SW480 (cell line): ENCODE measurements at regions not wholly inside any gene's neighbourhood (a gene's known extent, or its start where the extent isn't known, plus 50 kb on each side); places are given as distances from the start of the nearest gene placed in this dataset.
A peak's percentile ranks its signal among the peaks of the same experiment; 100 is the strongest.
"Not testable (repeated sequence)": the region's sequence is repeated elsewhere in the genome, so short reads cannot be mapped to it uniquely, and the experiment has no call there.

ENCODE experiments used
- DNase-seq: peaks from one replicate; pipeline ENCODE4 v3.0.0-alpha.2; 2016; ENCODE audit warnings: low spot score

DNA sequence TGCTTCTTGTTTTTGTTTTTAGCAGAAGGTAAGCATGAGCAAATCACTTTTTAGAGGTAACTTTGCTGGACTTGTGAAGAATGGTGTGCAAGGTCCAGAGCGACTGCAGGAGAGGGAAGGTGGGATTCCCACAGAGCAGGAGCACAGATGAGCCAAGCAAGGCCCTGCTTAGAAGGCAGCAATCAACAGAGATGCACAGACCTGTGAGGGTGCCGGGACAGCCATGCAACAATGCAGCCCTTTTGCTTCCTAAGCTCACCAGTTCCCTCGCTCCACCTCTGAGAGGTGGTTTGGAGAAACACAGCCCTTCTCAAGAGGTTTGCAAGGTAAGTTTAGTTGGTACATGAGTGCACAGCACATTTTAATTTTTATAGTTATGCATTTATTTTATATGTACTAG is 85.1 kb upstream of the FBXO28 start:
- not testable (repeated sequence) for DNase-seq

DNA sequence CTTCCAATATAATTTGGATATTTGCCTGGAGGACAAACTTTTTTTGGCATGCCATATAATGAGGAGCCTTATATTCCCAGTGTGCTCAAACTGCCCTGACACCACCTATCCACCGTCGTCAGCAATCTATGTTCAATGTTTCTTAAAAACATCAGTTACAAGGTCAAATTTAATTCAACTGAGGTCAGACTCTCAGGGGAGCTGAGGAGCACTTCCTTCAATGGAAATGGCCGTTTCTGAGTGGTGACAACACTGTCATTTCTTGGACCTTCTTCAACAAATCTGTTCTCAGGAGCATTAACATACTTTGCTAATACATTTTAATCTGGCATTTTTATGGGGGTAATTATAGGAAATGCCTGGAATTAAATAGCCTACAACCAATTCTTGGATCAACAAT is 90.8 kb upstream of the FBXO28 start:
- not testable (repeated sequence) for DNase-seq

DNA sequence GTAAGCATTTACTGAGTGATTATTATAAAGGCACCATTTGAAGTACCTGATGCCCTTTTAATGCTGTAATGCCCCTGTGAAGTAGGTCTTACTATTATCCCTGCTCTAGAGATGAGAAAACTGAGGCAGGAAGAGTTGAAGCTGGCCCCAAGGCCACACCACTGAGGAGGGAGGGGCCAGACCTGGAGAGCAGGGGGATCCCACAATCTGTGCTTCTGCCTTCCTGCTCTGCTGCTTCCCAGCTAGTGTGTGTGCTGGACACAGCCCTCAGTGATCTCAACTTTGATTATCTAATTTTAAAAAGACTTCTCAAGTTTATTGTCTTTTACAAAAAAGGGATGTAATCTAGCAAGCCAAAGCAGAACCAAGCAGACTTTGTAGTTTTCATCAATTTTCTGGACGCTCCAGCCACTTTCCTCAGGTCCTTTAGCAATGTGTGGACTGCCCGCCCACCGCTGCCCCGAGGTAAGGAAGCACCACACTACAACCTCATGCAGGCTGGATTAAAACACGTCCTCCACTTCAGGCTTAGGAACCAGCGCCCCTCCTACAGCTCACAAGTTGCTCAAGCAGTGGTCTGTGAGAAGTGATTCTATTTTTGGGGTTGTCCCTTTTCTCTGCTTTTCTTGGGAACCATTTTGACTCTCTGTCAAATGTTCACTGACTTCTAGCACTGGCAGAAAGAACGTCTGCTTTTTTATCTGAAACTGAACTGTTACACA is 91.5 kb upstream of the FBXO28 start:
- DNase-seq = not testable (repeated sequence)

DNA sequence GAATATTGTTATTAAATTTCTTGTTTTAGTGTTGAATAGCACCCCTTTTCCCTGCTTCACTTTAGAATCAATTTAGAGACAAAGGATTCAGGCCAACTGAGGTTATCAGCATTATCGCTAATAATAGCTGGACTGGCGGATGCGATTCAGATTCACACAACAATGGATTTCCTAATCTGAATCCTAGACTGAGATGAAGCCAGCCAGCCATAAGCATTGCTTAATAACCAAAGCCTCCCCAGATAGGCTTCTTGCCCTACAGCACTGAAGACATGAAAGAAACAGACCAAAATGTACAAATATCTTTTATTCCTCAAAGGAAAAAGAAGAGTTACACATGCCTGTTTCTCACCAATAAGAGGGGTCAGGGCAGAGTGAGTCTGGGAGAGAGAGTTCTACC is 94.0 kb upstream of the FBXO28 start:
- not testable (repeated sequence) for DNase-seq

DNA sequence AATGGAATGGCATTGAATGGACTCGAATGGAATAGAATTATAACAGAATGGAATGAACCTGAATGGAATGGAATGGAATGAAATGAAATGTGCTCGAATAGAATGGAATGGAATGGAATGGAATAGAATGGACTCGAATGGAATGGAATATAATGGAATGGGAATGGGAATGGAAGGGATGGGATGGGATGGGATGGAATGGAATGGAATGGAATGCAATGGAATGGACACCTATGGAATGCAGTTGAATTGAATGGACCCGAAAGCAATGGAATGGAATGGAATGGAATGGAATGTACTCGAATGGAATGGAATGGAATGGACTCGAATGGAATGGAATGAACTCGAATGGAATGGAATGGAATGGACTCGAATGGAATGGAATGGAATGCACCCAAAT is 98.1 kb upstream of the FBXO28 start:
- DNase-seq = not testable (repeated sequence)

DNA sequence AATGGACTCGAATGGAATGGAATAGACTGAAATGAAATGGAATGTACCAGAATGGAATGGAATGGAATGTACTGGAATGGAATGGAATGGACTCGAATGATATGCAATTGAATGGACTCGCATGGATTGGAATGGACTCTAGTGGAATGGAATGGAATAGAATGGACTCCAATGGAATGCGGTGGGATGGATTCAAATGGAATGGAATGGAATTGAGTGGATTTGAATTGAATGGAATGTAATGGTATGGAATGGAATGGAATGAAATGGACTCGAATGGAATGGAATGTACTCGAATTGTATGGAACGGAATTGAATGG is 99.6 kb upstream of the FBXO28 start:
- DNase-seq = no peak

DNA sequence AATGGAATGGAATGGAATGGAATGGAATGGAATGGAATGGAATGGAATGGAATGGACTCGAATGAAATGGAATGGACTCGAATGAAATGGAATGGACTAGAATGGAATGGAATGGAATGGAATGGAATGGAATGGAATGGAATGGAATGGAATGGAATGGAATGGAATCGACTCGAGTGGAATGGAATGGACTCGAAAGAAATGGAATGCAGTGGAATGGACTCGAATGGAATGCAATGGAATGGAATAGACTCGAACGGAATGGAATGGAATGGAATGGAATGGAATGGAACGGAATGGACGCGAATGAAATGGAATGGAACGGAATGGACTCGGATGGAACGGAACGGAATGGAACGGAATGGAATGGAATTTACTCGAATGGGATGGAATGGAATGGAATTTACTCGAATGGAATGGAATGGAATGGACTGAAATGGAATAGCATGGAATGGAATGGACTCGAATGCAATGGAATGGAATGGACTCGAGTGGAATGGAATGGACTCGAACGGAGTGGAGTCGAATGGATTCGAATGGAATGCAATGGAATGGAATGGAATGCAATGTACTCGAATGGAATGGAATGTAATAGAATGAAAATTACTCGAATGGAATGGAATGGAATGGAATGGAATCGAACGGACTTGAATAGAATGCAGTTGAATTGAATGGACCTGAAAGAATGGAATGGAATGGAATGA is 100.1 kb upstream of the FBXO28 start:
- DNase-seq = not testable (repeated sequence)

DNA sequence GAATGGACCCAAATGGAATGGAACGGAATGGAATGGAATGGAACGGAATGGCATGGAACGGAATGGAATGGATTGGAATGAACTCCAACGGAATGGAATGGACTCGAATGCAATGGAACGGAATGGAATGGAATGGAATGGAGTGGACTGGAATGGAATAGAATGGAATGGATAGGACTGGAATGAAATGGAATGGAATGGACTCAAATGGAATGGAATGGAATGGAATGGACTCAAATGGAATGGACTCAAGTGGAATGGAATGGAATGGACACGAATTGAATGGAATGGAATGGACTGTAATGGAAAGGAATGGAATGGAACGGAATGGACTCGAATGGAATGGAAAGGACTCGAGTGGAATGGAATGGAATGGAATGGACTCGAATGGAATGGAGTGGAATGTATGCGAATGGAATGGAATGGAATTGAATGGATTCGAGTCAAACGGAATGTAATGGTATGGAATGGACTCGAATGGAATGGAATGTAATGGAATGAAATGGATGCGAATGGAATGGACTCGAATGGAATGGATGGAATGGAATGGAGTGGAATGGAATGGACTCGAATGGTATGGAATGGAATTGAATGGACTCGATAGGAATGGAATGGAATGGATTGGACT is 101.0 kb upstream of the FBXO28 start:
- DNase-seq = not testable (repeated sequence)

DNA sequence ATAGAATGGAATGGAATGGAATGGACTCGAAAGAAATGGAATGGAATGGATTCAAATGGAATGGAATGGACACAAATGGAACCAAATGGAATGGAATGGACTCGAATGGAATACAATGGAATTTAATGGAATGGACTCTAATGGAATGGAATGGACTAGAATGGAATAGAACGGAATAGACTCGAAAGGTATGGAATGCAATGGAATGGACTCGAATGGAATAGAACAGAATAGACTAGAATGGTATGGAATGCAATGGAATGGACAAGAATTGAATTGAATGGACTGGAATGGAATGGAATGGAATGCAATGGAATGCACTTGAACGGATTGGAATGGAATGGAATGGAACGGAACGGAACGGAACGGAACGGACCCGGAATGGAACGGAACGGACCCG is 101.7 kb upstream of the FBXO28 start:
- DNase-seq = not testable (repeated sequence)

DNA sequence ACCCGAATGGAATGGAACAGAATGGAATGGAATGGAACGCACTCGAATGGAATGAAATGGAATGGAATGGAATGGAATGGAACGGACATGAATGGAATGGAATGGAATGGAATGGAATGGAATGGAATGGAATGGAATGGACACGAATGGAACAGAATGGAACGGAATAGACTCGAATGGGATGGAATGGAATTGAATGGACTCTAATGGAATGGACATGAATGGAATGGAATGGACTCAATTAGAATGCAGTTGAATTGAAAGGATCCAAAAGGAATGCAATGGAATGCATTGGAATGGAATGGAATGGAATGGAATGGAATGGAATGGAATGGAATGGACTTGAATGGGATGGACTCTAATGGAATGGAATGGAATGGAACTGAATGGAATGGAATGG is 102.2 kb upstream of the FBXO28 start:
- DNase-seq = not testable (repeated sequence)

DNA sequence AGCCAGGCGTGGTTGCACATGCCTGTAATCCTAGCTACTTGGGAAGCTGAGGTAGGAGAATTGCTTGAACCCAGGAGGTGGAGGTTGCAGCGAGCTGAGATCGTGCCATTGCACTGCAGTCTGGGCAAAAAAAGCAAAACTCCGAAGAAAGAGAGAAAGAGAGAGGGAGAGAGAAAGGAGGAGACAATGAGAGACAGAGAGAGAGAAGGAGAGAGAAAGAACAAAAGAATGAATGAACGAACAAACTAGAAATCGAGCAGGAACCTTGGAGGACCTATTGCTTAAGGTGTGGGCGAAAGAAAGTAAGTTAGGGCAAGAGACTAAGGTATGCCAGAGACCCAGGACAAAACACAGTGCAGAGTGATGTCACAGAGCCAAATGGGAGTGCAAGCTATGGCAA is 102.8 kb upstream of the FBXO28 start:
- DNase-seq = not testable (repeated sequence)

DNA sequence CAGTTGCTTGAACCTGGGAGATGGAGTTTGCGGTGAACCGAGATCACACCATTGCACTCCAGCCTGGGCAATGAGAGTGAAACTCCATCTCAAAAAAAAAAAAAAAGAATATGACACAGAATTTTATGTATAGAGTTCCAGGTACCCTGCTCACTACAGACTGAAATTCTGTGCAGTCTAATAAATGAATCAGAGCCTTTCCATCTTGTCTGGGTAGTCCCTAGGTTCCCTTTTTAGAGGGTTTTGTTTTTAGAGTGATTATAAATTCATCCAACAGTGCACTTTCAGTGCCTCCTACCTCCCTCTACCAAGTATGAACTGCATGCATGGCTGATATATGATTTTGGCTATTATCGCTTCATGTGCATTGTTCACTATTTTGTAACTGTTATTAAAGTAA is 107.9 kb upstream of the FBXO28 start:
- not testable (repeated sequence) for DNase-seq

DNA sequence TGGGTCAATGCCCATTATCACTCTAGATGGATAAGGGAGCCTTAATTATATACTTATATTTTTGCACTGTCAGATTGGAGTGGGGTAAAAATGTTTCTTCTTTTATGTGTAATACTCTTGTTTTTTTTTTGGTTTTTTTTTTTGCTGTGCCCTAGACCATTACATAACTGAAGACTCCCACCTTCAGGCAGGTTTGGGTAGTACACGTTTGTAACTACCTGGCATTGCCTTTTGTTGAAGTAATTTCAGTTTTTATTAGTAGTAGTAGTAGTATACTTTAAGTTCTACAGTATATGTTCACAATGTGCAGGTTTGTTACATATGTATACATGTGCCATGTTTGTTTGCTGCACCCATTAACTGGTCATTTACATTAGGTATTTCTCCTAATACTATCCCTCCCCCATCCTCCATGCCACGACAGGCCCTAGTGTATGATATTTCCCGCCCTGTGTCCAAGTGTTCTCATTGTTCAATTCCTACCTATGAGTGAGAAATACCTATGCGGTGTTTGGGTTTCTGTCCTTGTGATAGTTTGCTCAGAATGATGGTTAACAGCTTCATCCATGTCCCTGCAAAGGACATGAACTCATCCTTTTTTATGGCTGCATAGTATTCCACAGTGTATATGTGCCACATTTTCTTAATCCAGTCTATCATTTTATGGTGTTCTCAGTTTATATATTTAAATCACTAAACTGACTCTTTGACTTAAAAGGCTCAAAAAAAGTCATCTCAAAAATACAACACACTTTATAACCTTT is 109.2 kb upstream of the FBXO28 start:
- peak; percentile 16 for DNase-seq

DNA sequence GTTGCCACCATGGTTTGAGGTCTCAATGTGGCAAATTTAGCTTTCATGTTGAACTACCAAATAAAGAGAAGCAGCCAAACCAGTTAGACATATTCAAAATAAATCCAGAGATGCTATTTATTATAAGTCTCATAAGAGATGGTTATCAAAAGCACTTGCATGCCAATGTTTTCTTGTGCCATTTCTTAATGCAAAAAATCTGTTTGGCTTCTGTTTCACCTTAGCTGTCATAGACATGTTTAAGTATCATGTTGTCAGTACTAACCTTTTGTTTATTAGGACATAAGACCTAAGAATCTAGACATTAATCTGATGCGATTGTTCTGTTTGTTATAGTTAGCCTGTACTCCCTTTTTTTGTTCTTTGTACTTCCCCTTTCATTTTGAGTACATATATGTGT is 110.0 kb upstream of the FBXO28 start:
- not testable (repeated sequence) for DNase-seq

DNA sequence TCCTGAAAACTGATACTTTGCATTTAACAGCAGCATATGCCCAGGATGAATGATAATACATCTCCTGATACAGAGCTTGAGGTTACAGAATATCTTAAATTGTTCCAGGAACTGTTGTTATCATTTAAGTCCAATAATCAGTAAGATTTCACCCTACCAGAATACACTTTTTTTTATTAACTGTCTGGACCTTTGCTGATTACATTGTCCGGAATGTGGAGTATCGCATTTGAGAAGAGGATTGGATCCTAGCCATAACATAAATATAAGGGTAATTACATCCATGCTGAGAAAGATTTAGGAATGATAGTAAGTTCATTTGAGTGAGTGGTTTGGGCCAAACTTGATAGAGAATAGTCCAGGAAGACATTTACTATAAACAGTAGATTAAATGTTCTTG is 112.2 kb upstream of the FBXO28 start:
- DNase-seq = not testable (repeated sequence)

DNA sequence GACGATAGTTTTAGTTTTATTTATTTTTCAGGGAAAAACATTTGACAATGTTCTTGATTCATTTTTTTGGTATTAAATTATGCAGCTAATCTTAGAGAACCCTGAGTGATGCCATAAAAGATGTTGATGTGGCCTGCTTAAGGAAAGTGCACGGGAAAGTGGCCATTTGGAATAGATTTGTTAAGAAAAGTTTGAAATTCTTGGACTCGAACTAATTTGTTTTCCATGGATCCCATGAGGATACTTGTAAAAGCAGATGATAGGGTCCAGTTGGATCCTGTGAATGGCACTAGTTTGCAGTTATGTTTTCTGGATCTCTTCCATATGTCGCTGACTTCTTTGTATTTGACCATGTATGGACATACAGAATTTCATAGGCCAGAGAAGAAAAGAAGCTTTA is 114.2 kb upstream of the FBXO28 start:
- DNase-seq = not testable (repeated sequence)

DNA sequence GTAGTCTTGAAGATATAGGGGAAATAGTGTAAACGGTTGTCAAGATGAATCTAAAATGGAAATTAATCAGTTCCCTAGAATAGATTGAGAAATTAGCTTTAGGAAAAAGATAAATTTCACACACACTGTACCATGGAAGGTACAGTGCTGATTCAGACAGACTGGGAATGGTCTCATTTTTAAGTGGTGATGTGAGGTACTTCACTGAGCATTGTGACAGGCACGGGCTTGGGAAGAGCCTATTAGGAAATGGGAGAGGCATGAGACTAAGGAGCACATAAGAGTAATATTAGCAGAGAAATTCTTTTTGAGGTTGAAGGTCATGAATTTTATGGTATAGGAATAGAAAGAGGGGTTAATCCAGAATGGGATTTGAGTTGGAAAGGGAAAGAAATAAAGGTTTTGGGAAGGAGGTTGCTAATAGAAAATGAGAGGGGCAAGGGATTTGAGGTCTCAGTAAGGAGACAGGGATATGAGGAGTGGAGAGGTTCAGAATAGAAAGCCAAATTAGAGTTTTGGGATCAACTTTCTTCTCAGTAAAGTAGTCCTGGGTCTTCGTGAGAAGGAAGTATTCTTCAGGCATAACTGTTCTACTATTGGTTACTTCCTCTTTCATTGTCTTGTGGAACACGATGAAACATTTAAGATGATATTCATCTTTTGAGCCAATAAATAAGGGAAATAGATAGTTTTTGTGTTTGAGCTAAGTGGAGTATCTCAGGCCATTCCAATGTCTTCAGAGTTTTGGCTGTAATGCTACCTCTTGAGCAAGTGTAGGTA is 115.0 kb upstream of the FBXO28 start:
- DNase-seq = not testable (repeated sequence)

DNA sequence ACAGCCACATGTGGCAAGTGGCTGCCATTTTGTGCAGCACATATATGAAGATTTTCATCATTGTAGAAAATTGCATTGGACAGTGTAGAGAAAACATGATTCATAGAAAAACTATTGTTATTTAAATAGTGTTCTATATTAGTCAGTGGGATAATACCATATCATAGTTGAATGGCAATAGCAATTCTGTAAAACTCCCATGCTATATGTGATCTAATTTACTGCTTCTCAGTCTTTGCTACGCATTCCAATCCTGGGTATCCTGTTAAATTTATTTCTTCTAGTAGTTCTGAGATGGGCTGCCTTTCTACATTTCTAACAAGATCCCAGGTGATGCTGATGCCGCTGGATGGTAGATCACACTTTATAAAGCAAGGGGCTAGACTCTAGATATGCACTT is 117.5 kb upstream of the FBXO28 start:
- not testable (repeated sequence) for DNase-seq

DNA sequence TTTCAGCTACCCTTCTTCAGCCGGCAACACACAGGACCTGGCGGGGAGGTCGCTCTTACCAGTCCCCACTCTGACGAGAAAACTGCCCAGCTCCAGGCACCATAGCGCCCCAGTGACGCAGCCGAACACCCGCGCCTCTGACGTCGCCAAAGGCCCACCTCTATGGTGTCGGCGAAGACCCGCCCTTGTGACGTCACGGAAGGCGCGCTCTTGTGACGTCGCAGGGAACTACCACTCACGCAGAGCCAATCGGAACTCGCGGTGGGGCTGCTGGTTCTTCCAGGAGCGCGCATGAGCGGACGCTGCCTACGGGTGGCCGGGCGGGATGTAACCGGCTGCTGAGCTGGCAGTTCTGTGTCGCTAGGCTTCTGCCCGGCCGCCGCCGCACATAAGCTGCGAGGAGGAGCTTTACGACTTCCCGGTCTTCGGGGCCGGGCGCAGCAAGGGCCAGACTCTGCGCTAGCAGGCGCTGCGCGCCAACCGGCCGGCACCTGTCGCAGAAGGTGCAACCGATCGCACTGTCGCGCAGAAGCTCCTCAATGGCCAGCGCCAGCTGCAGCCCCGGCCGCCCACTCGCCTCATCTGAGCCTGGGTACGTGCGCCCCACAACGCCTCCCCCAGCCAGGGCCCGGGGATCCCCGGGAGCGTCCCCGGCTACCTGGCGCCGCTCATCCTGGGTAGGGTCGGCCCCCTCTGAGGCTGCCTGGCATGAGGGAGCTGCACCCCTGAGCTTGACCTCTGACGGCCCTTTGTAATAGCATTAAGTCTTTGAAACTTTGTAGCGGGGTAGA is 121.3 kb upstream of the FBXO28 start:
- DNase-seq = peak; percentile 97

DNA sequence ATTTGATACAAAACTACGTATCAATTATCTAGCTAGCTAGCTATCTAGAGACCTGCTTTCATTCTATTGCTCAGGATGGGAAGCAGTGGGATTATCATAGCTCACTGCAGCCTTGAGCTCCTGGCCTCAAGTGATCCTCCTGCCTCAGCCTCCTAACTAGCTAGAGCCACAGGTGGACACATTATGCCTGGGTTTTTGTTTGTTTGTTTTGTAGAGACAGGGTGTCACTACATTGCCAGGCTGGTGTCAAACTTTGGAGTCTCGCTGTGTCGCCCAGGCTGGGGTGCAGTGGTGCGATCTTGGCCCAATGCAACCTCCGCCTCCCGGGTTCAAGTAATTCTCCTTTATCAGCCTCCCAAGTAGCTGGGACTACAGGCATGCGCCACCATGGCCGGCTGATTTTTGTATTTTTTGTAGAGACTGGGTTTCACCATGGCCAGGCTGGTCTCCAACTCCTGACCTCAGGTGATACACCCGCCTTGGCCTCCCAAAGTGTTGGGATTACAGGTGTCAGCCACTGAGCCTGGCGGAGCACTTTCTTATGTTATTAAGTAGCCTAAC is 122.5 kb upstream of the FBXO28 start:
- DNase-seq = not testable (repeated sequence)

DNA sequence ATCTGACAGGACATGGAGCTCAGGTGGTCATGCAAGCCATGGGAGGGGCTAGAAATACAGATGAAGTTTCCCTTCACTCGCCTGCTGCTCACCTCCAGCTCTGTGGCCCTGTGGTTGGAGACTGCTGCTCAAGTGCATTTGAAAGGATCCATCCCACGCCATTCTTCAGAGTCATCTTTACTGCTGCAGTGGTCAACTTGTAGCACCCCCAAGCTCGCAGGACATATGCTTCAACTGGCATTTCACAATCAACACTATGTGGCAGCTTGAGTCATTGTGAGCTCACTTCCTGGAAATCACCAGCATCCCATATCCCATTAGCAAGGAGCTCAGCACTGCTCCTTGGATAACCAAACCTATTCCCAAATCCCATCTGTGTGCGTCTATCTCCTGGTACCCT is 116.2 kb upstream of the TP53BP2 start:
- not testable (repeated sequence) for DNase-seq
